ENCODE measurements at regions not wholly inside any gene's neighbourhood (a gene's known extent, or its start where the extent isn't known, plus 50 kb on each side); places are given as distances from the start of the nearest gene placed in this dataset.

GRCh38 chr13:33617055-33617454 lies 200.9 kb upstream of the RFC3 start:
- intact Hi-C loops (cut with DNase I): no loop called here
- H3K27ac ChIP-seq (replicated peaks in 1 of 4): no peak overlapping the region
- no peaks in the 10 kb centered on the region for H3K9me3 ChIP-seq
- DNase-seq (ENCODE audit: extremely low spot score): no peak
- peaks cover 13 to 20% (median 16%) of the 10 kb centered on the region in 4 donors for H3K4me1 ChIP-seq
- WGBS: 90% methylated on average over 2 of the region's 2 CpGs
- H3K4me3 ChIP-seq: no peak overlapping the region
- no peaks in the 10 kb centered on the region for H3K27me3 ChIP-seq
- TF ChIP-seq EP300 (IDR thresholded peaks at IDR 0.05): no peak
- TF ChIP-seq POLR2AphosphoS5 (IDR thresholded peaks at IDR 0.05): no peak
- no peak for TF ChIP-seq POLR2A (IDR thresholded peaks at IDR 0.05; ENCODE audit: low read depth)
- TF ChIP-seq CTCF (IDR thresholded peaks at IDR 0.05): no peak
- H3K36me3 ChIP-seq: no peaks in the 10 kb centered on the region

- no peak for TF ChIP-seq CTCF (IDR thresholded peaks at IDR 0.05)
- no peak for TF ChIP-seq POLR2A (IDR thresholded peaks at IDR 0.05; ENCODE audit: low read depth)
- TF ChIP-seq EP300 (IDR thresholded peaks at IDR 0.05): no peak
- no peak for TF ChIP-seq POLR2AphosphoS5 (IDR thresholded peaks at IDR 0.05)
- Histone ChIP-seq H3K27me3 (no peaks in the 10 kb centered on the region), H3K27ac (replicated peaks in 1 of 4) (no peak overlapping the region), H3K9me3 (no peaks in the 10 kb centered on the region), H3K36me3 (no peaks in the 10 kb centered on the region), H3K4me1 (no peaks in the 10 kb centered on the region), H3K4me3 (no peak overlapping the region)
- 94% methylated on average over 3 of the region's 3 CpGs for WGBS
- intact Hi-C loops (cut with DNase I): no loop called here
- peak; percentile 62 for DNase-seq (ENCODE audit: extremely low spot score)
These were observed 193.7 kb upstream of the RFC3 start for GRCh38 chr13:33624253-33624652.

GRCh38 chr13:33624740-33625139 lies 193.2 kb upstream of the RFC3 start:
- Histone ChIP-seq H3K36me3 (no peaks in the 10 kb centered on the region), H3K4me3 (no peak overlapping the region), H3K27ac (replicated peaks in 1 of 4) (no peak overlapping the region), H3K4me1 (no peaks in the 10 kb centered on the region), H3K27me3 (no peaks in the 10 kb centered on the region), H3K9me3 (no peaks in the 10 kb centered on the region)
- 82% methylated on average over 1 of the region's 1 CpG for WGBS
- intact Hi-C loops (cut with DNase I): no loop called here
- DNase-seq (ENCODE audit: extremely low spot score): peak; percentile 39
- TF ChIP-seq CTCF (IDR thresholded peaks at IDR 0.05) (no peak), EP300 (IDR thresholded peaks at IDR 0.05) (no peak)

GRCh38 chr13:33626407-33626806 lies 191.5 kb upstream of the RFC3 start:
- TF ChIP-seq POLR2A (IDR thresholded peaks at IDR 0.05; ENCODE audit: low read depth) (no peak), POLR2AphosphoS5 (IDR thresholded peaks at IDR 0.05) (no peak), EP300 (IDR thresholded peaks at IDR 0.05) (no peak), CTCF (IDR thresholded peaks at IDR 0.05) (no peak)
- Histone ChIP-seq H3K36me3 (no peaks in the 10 kb centered on the region), H3K27ac (replicated peaks in 1 of 4) (no peak overlapping the region), H3K9me3 (no peaks in the 10 kb centered on the region), H3K27me3 (no peaks in the 10 kb centered on the region), H3K4me3 (no peak overlapping the region), H3K4me1 (no peaks in the 10 kb centered on the region)
- intact Hi-C loops (cut with DNase I): no loop called here
- peak; percentile 17 for DNase-seq (ENCODE audit: extremely low spot score)

GRCh38 chr13:33628662-33629061 lies 189.3 kb upstream of the RFC3 start:
- Histone ChIP-seq H3K9me3 (no peaks in the 10 kb centered on the region), H3K27ac (replicated peaks in 1 of 4) (no peak overlapping the region), H3K36me3 (no peaks in the 10 kb centered on the region), H3K4me3 (no peak overlapping the region), H3K27me3 (no peaks in the 10 kb centered on the region), H3K4me1 (peaks cover 0 to 1% (median 0%) of the 10 kb centered on the region in 4 donors)
- intact Hi-C loops (cut with DNase I): no loop called here
- peak; percentile 77 for DNase-seq (ENCODE audit: extremely low spot score)
- TF ChIP-seq EP300 (IDR thresholded peaks at IDR 0.05) (no peak), CTCF (IDR thresholded peaks at IDR 0.05) (no peak), POLR2A (IDR thresholded peaks at IDR 0.05; ENCODE audit: low read depth) (no peak), POLR2AphosphoS5 (IDR thresholded peaks at IDR 0.05) (no peak)
- WGBS: 98% methylated on average over 6 of the region's 6 CpGs

Data from esophagus muscularis mucosa (tissue), 4 donors.